ENCODE measurements at regions not wholly inside any gene's neighbourhood (a gene's known extent, or its start where the extent isn't known, plus 50 kb on each side); places are given as distances from the start of the nearest gene placed in this dataset.

- H3K4me1 Mint-ChIP-seq, result peaks cover 24% of the 10 kb centered on the region
- peaks cover 2% of the 10 kb centered on the region for H3K27me3 Mint-ChIP-seq (ENCODE audit: insufficient read depth)
- no peak overlapping the region for H3K4me3 Mint-ChIP-seq
- Histone ChIP-seq H3K4me1 (ENCODE audit: control insufficient read depth, insufficient read depth, low read length) (peaks cover 5% of the 10 kb centered on the region), H3K27ac (ENCODE audit: low read depth, low read length) (no peak overlapping the region), H3K4me3 (ENCODE audit: low read length) (no peak overlapping the region), H3K9me3 (ENCODE audit: control insufficient read depth, low read length) (peaks cover 17% of the 10 kb centered on the region), H3K36me3 (ENCODE audit: control insufficient read depth, insufficient read depth, low read length) (no peaks in the 10 kb centered on the region), H3K9ac (ENCODE audit: extremely low read depth, low read length, poor library complexity, severe bottlenecking) (no peak overlapping the region), H3K27me3 (ENCODE audit: control insufficient read depth, insufficient read depth, low read length, poor library complexity, severe bottlenecking) (no peaks in the 10 kb centered on the region)
- TF ChIP-seq, protein P1, sequence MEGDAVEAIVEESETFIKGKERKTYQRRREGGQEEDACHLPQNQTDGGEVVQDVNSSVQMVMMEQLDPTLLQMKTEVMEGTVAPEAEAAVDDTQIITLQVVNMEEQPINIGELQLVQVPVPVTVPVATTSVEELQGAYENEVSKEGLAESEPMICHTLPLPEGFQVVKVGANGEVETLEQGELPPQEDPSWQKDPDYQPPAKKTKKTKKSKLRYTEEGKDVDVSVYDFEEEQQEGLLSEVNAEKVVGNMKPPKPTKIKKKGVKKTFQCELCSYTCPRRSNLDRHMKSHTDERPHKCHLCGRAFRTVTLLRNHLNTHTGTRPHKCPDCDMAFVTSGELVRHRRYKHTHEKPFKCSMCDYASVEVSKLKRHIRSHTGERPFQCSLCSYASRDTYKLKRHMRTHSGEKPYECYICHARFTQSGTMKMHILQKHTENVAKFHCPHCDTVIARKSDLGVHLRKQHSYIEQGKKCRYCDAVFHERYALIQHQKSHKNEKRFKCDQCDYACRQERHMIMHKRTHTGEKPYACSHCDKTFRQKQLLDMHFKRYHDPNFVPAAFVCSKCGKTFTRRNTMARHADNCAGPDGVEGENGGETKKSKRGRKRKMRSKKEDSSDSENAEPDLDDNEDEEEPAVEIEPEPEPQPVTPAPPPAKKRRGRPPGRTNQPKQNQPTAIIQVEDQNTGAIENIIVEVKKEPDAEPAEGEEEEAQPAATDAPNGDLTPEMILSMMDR (conservative IDR thresholded peaks at IDR 0.05), result no peak
- H3K36me3 Mint-ChIP-seq (ENCODE audit: low read depth), result no peaks in the 10 kb centered on the region
- 83 to 97% methylated on average over 1 to 2 of the region's 2 CpGs for WGBS, 2 experiments (ENCODE audit: insufficient coverage in 1 of 2, insufficient read length in 1 of 2)
- no peak overlapping the region for H3K27ac Mint-ChIP-seq
- peaks cover 4% of the 10 kb centered on the region for H3K9me3 Mint-ChIP-seq
- DNase-seq, result no peak
These were observed 144.4 kb downstream of the HAPSTR1 start for GRCh38 chr16:9235867-9236266.

- Histone ChIP-seq H3K27me3 (ENCODE audit: control insufficient read depth, insufficient read depth, low read length, poor library complexity, severe bottlenecking) (no peaks in the 10 kb centered on the region), H3K4me1 (ENCODE audit: control insufficient read depth, insufficient read depth, low read length) (peaks cover under 1% of the 10 kb centered on the region), H3K9me3 (ENCODE audit: control insufficient read depth, low read length) (peaks cover 17% of the 10 kb centered on the region), H3K9ac (ENCODE audit: extremely low read depth, low read length, poor library complexity, severe bottlenecking) (no peak overlapping the region), H3K36me3 (ENCODE audit: control insufficient read depth, insufficient read depth, low read length) (no peaks in the 10 kb centered on the region), H3K4me3 (ENCODE audit: low read length) (no peak overlapping the region), H3K27ac (ENCODE audit: low read depth, low read length) (no peak overlapping the region)
- WGBS, 2 experiments (ENCODE audit: insufficient coverage in 1 of 2, insufficient read length in 1 of 2), result 92 to 94% methylated on average over 5 of the region's 5 CpGs
- DNase-seq, result no peak
- Mint-ChIP-seq H3K9me3 (peaks cover 4% of the 10 kb centered on the region), H3K27ac (no peak overlapping the region), H3K4me1 (peaks cover 20% of the 10 kb centered on the region), H3K27me3 (ENCODE audit: insufficient read depth) (peaks cover 2% of the 10 kb centered on the region), H3K36me3 (ENCODE audit: low read depth) (no peaks in the 10 kb centered on the region), H3K4me3 (no peak overlapping the region)
- TF ChIP-seq, protein P1 (conservative IDR thresholded peaks at IDR 0.05), result no peak
These were observed 144.9 kb downstream of the HAPSTR1 start for GRCh38 chr16:9236319-9236718.

- H3K4me3 Mint-ChIP-seq, result no peak overlapping the region
- 100% methylated on average over 1 of the region's 1 CpG for WGBS, 2 experiments (ENCODE audit: insufficient coverage in 1 of 2, insufficient read length in 1 of 2)
These were observed 146.9 kb downstream of the HAPSTR1 start for GRCh38 chr16:9238346-9238745.

More at GRCh38 chr16:9238346-9238745, 146.9 kb downstream of the HAPSTR1 start:
- H3K27ac ChIP-seq (ENCODE audit: low read depth, low read length), result no peak overlapping the region
- H3K4me3 ChIP-seq (ENCODE audit: low read length), result no peak overlapping the region
- no peak overlapping the region for H3K9ac ChIP-seq (ENCODE audit: extremely low read depth, low read length, poor library complexity, severe bottlenecking)
- H3K9me3 Mint-ChIP-seq, result peaks cover 4% of the 10 kb centered on the region
- H3K9me3 ChIP-seq (ENCODE audit: control insufficient read depth, low read length), result peaks cover 17% of the 10 kb centered on the region
- H3K4me1 ChIP-seq (ENCODE audit: control insufficient read depth, insufficient read depth, low read length), result no peaks in the 10 kb centered on the region
- H3K4me1 Mint-ChIP-seq, result peaks cover under 1% of the 10 kb centered on the region
- TF ChIP-seq, protein P1 (conservative IDR thresholded peaks at IDR 0.05), result no peak
- H3K27me3 ChIP-seq (ENCODE audit: control insufficient read depth, insufficient read depth, low read length, poor library complexity, severe bottlenecking), result no peaks in the 10 kb centered on the region
- H3K27ac Mint-ChIP-seq, result no peak overlapping the region
- H3K27me3 Mint-ChIP-seq (ENCODE audit: insufficient read depth), result peaks cover 2% of the 10 kb centered on the region
- no peaks in the 10 kb centered on the region for H3K36me3 Mint-ChIP-seq (ENCODE audit: low read depth)
- H3K36me3 ChIP-seq (ENCODE audit: control insufficient read depth, insufficient read depth, low read length), result no peaks in the 10 kb centered on the region
- no peak for DNase-seq
